Vagina (tissue), 2 donors: ENCODE measurements at regions not wholly inside any gene's neighbourhood (a gene's known extent, or its start where the extent isn't known, plus 50 kb on each side); places are given as distances from the start of the nearest gene placed in this dataset.

Experiments used
- DNase-seq, 2 donors: peaks; one replicate each; pipeline ENCODE4 v3.0.0-alpha.2; 2017; ENCODE audit errors: extremely low spot score in 2 of 2
- H3K27ac ChIP-seq: fragments of 200-600 bp; sonication (generic); one replicate; pipeline ENCODE4 v1.5.1; 2019
- H3K27me3 ChIP-seq: fragments of 200-600 bp; sonication (generic); one replicate; pipeline ENCODE4 v1.5.1; 2019
- H3K36me3 ChIP-seq, 2 donors: fragments of 200-600 bp; sonication (generic); one replicate each; pipeline ENCODE4 v1.5.1; 2017 to 2019
- H3K4me1 ChIP-seq: fragments of 200-600 bp; sonication (generic); one replicate; pipeline ENCODE4 v1.5.1; 2019
- H3K4me3 ChIP-seq, 2 donors: fragments of 200-600 bp; sonication (generic); 1 replicate in 1 of 2; 2 replicates in 1 of 2; pipeline ENCODE4 v1.5.1; 2016 to 2019
- H3K9me3 ChIP-seq: fragments of 200-600 bp; sonication (generic); one replicate; pipeline ENCODE4 v1.5.1; 2019
- CTCF ChIP-seq, 3 experiments: fragments of 450-650 bp in 2 of 3; fragments of 200-600 bp in 1 of 3; sonication (generic) in 1 of 3; IDR thresholded peaks; one replicate each; pipeline ENCODE4 v1.5.1; 2017 to 2019; ENCODE audit warnings: antibody characterized with exemption in 3 of 3, mild to moderate bottlenecking in 2 of 3, moderate library complexity in 2 of 3
- POLR2A ChIP-seq, 2 donors: fragments of 450-650 bp; IDR thresholded peaks; one replicate each; pipeline ENCODE4 v1.6.1; 2017; ENCODE audit warnings: antibody characterized with exemption in 2 of 2, mild to moderate bottlenecking in 2 of 2, moderate library complexity in 2 of 2
- POLR2AphosphoS5 ChIP-seq, 2 donors: sonication (generic); formaldehyde crosslinking; IDR thresholded peaks; one replicate each; pipeline ENCODE4 v1.9.0; 2017; ENCODE audit warnings: antibody characterized with exemption in 2 of 2, mild to moderate bottlenecking in 2 of 2, low read depth in 1 of 2; ENCODE audit not compliant: insufficient read depth in 1 of 2
- intact Hi-C: fragments of 100-400 bp; cut with DNase I; formaldehyde crosslinking; loops from one replicate; pipeline ENCODE4 v1.15.1; 2023

GRCh38 chr1:186514367-186514766 is 53.5 kb upstream of the PDC start:
- H3K27ac ChIP-seq, result no peak overlapping the region
- no peak for TF ChIP-seq POLR2A (IDR thresholded peaks at IDR 0.05)
- TF ChIP-seq CTCF (IDR thresholded peaks at IDR 0.05), result no peak
- no peak for TF ChIP-seq POLR2AphosphoS5 (IDR thresholded peaks at IDR 0.05; ENCODE audit: insufficient read depth in 1 of 2, low read depth in 1 of 2)
- H3K4me1 ChIP-seq, result no peaks in the 10 kb centered on the region
- no peak for DNase-seq
- no peaks in the 10 kb centered on the region for H3K27me3 ChIP-seq
- no peak overlapping the region for H3K4me3 ChIP-seq
- H3K36me3 ChIP-seq, result no peaks in the 10 kb centered on the region
- intact Hi-C loops, result no loop called here
- no peaks in the 10 kb centered on the region for H3K9me3 ChIP-seq

GRCh38 chr1:186513526-186513925 is 52.6 kb upstream of the PDC start:
- H3K27ac ChIP-seq, result no peak overlapping the region
- H3K4me1 ChIP-seq, result no peaks in the 10 kb centered on the region
- no peak for DNase-seq
- no peaks in the 10 kb centered on the region for H3K27me3 ChIP-seq
- intact Hi-C loops, result no loop called here
- no peaks in the 10 kb centered on the region for H3K36me3 ChIP-seq
- TF ChIP-seq POLR2A (IDR thresholded peaks at IDR 0.05), result no peak
- no peak for TF ChIP-seq CTCF (IDR thresholded peaks at IDR 0.05)
- TF ChIP-seq POLR2AphosphoS5 (IDR thresholded peaks at IDR 0.05; ENCODE audit: insufficient read depth in 1 of 2, low read depth in 1 of 2), result no peak
- H3K9me3 ChIP-seq, result no peaks in the 10 kb centered on the region
- H3K4me3 ChIP-seq, result no peak overlapping the region

- H3K27me3 ChIP-seq, result no peaks in the 10 kb centered on the region
- H3K9me3 ChIP-seq, result no peaks in the 10 kb centered on the region
- no peak for DNase-seq
- no peak for TF ChIP-seq CTCF (IDR thresholded peaks at IDR 0.05)
- TF ChIP-seq POLR2A (IDR thresholded peaks at IDR 0.05), result no peak
- TF ChIP-seq POLR2AphosphoS5 (IDR thresholded peaks at IDR 0.05; ENCODE audit: insufficient read depth in 1 of 2, low read depth in 1 of 2), result no peak
- H3K27ac ChIP-seq, result no peak overlapping the region
- intact Hi-C loops, result no loop called here
- no peaks in the 10 kb centered on the region for H3K4me1 ChIP-seq
- H3K4me3 ChIP-seq, result no peak overlapping the region
- H3K36me3 ChIP-seq, result no peaks in the 10 kb centered on the region
Observed at GRCh38 chr1:186512698-186513457, 52.0 kb upstream of the PDC start.

- Histone ChIP-seq H3K27me3 (no peaks in the 10 kb centered on the region), H3K4me3 (no peak overlapping the region), H3K27ac (no peak overlapping the region), H3K9me3 (no peaks in the 10 kb centered on the region), H3K36me3 (no peaks in the 10 kb centered on the region), H3K4me1 (no peaks in the 10 kb centered on the region)
- no peak for DNase-seq
- intact Hi-C loops, result no loop called here
- TF ChIP-seq POLR2A (IDR thresholded peaks at IDR 0.05) (no peak), POLR2AphosphoS5 (IDR thresholded peaks at IDR 0.05; ENCODE audit: insufficient read depth in 1 of 2, low read depth in 1 of 2) (no peak), CTCF (IDR thresholded peaks at IDR 0.05) (no peak)
Observed at GRCh38 chr1:186511761-186512637, 51.1 kb upstream of the PDC start.
